Left hindlimb (tissue), 1 donor: ENCODE measurements at regions not wholly inside any gene's neighbourhood (a gene's known extent, or its start where the extent isn't known, plus 50 kb on each side); places are given as distances from the start of the nearest gene placed in this dataset.
"Not testable (repeated sequence)": the region's sequence is repeated elsewhere in the genome, so short reads cannot be mapped to it uniquely, and the experiment has no call there.

Source experiments
- DNase-seq: peaks from one replicate; pipeline ENCODE4 v3.0.0-alpha.2; 2018

GRCh38 chr7:106583100-106583499, 77.9 kb downstream of the CCDC71L start:
- no peak for DNase-seq

GRCh38 chr7:106582365-106582764, 78.6 kb downstream of the CCDC71L start:
- DNase-seq: no peak

GRCh38 chr7:106579086-106579485, 81.9 kb downstream of the CCDC71L start:
- DNase-seq: not testable (repeated sequence)

GRCh38 chr7:106575138-106575823, 85.7 kb downstream of the CCDC71L start:
- DNase-seq: no peak

GRCh38 chr7:106573738-106574137, 87.2 kb downstream of the CCDC71L start:
- DNase-seq: no peak

- no peak for DNase-seq
These were observed 87.8 kb downstream of the CCDC71L start for GRCh38 chr7:106573125-106573663.

- DNase-seq: no peak
These were observed 88.4 kb downstream of the CCDC71L start for GRCh38 chr7:106572394-106573124.

GRCh38 chr7:106571563-106571962, 89.4 kb downstream of the CCDC71L start:
- no peak for DNase-seq

GRCh38 chr7:106570948-106571418, 90.0 kb downstream of the CCDC71L start:
- no peak for DNase-seq

GRCh38 chr7:106570146-106570545, 90.8 kb downstream of the CCDC71L start:
- no peak for DNase-seq

GRCh38 chr7:106569500-106569929, 91.4 kb downstream of the CCDC71L start:
- no peak for DNase-seq

GRCh38 chr7:106568680-106569499, 92.1 kb downstream of the CCDC71L start:
- DNase-seq: no peak

- no peak for DNase-seq
These were observed 92.8 kb downstream of the CCDC71L start for GRCh38 chr7:106568002-106568679.

GRCh38 chr7:106567204-106568001, 93.6 kb downstream of the CCDC71L start:
- not testable (repeated sequence) for DNase-seq

- DNase-seq: no peak
These were observed 94.3 kb downstream of the CCDC71L start for GRCh38 chr7:106566672-106567071.

- DNase-seq: no peak
These were observed 94.8 kb downstream of the CCDC71L start for GRCh38 chr7:106566196-106566595.

- no peak for DNase-seq
These were observed 95.5 kb downstream of the CCDC71L start for GRCh38 chr7:106565428-106565827.

GRCh38 chr7:106563466-106564150, 97.3 kb downstream of the CCDC71L start:
- DNase-seq: no peak

- no peak for DNase-seq
These were observed 98.1 kb downstream of the CCDC71L start for GRCh38 chr7:106562711-106563366.

GRCh38 chr7:106561666-106562411, 99.1 kb downstream of the CCDC71L start:
- DNase-seq: no peak
